Colonic mucosa (tissue), 4 donors: ENCODE measurements at regions not wholly inside any gene's neighbourhood (a gene's known extent, or its start where the extent isn't known, plus 50 kb on each side); places are given as distances from the start of the nearest gene placed in this dataset.

ENCODE experiments used
- DNase-seq: peaks from one replicate; pipeline ENCODE4 v3.0.0-alpha.2; 2020
- H3K27ac ChIP-seq: fragments of 200-600 bp; one replicate; pipeline ENCODE4 v1.8.0; 2021
- H3K27me3 ChIP-seq: fragments of 200-600 bp; one replicate; pipeline ENCODE4 v1.8.0; 2021
- H3K36me3 ChIP-seq: fragments of 200-600 bp; one replicate; pipeline ENCODE4 v1.8.0; 2021
- H3K4me1 ChIP-seq: fragments of 200-600 bp; one replicate; pipeline ENCODE4 v1.8.0; 2021; ENCODE audit warnings: mild to moderate bottlenecking
- H3K4me3 ChIP-seq: fragments of 200-600 bp; one replicate; pipeline ENCODE4 v1.8.0; 2021
- H3K9ac ChIP-seq, 2 donors: one replicate each; pipeline ENCODE4 v1.7.0; 2013; ENCODE audit warnings: control low read depth in 2 of 2, low read depth in 2 of 2, low read length in 2 of 2
- H3K9me3 ChIP-seq: fragments of 200-600 bp; one replicate; pipeline ENCODE4 v1.8.0; 2021
- CTCF ChIP-seq: fragments of 200-600 bp; IDR thresholded peaks from one replicate; pipeline ENCODE4 v1.8.0; 2022; ENCODE audit warnings: antibody characterized with exemption, mild to moderate bottlenecking
- intact Hi-C: fragments of 100-400 bp; cut with DNase I; formaldehyde crosslinking; loops from one replicate; pipeline ENCODE4 v1.14.1; 2022
- donor health status: healthy.
- donor health status: DM: no; HTN: no; CAD: no.
- donor health status: DM: no; HTN: no; CAD: no.

- Histone ChIP-seq H3K27ac (no peak overlapping the region), H3K36me3 (no peaks in the 10 kb centered on the region), H3K9ac (no peak overlapping the region), H3K4me1 (no peaks in the 10 kb centered on the region), H3K9me3 (no peaks in the 10 kb centered on the region), H3K4me3 (no peak overlapping the region), H3K27me3 (no peaks in the 10 kb centered on the region)
- DNase-seq, result no peak
- TF ChIP-seq CTCF, result no peak
- intact Hi-C loops, result loop anchor here (5.0 kb wide), 1 partner anchor 67 kb away; no protein-coding TSS in a partner anchor
These were observed 49.7 kb upstream of the RCC2 start for GRCh38 chr1:17488995-17489767.
